ENCODE measurements at regions not wholly inside any gene's neighbourhood (a gene's known extent, or its start where the extent isn't known, plus 50 kb on each side); places are given as distances from the start of the nearest gene placed in this dataset.
A peak's percentile ranks its signal among the peaks of the same experiment; 100 is the strongest.
"Not testable (repeated sequence)": the region's sequence is repeated elsewhere in the genome, so short reads cannot be mapped to it uniquely, and the experiment has no call there.

GRCh38 chr5:25002371-25002770 lies 357.6 kb upstream of the CDH10 start:
- peak; percentile 0 for DNase-seq

- no peak for DNase-seq
Measured at GRCh38 chr5:24999732-25000131, 355.0 kb upstream of the CDH10 start.

GRCh38 chr5:24998641-24999040 lies 353.9 kb upstream of the CDH10 start:
- DNase-seq: no peak

GRCh38 chr5:24986326-24986725 lies 341.5 kb upstream of the CDH10 start:
- no peak for DNase-seq

GRCh38 chr5:24978552-24978951 lies 333.8 kb upstream of the CDH10 start:
- DNase-seq: not testable (repeated sequence)

- no peak for DNase-seq
Measured at GRCh38 chr5:24963611-24964010, 318.8 kb upstream of the CDH10 start.

GRCh38 chr5:24923400-24923799 lies 278.6 kb upstream of the CDH10 start:
- no peak for DNase-seq

GRCh38 chr5:24918676-24919075 lies 273.9 kb upstream of the CDH10 start:
- no peak for DNase-seq

GRCh38 chr5:24916863-24917262 lies 272.1 kb upstream of the CDH10 start:
- DNase-seq: no peak

GRCh38 chr5:24909210-24909609 lies 264.4 kb upstream of the CDH10 start:
- DNase-seq: no peak

GRCh38 chr5:24906689-24907088 lies 261.9 kb upstream of the CDH10 start:
- DNase-seq: no peak

GRCh38 chr5:24904981-24905517 lies 260.3 kb upstream of the CDH10 start:
- peak; percentile 49 for DNase-seq

GRCh38 chr5:24899180-24899579 lies 254.4 kb upstream of the CDH10 start:
- DNase-seq: no peak

GRCh38 chr5:24864244-24864643 lies 219.5 kb upstream of the CDH10 start:
- DNase-seq: no peak

GRCh38 chr5:24862117-24862516 lies 217.3 kb upstream of the CDH10 start:
- DNase-seq: no peak

- DNase-seq: peak; percentile 0
Measured at GRCh38 chr5:24855485-24855884, 210.7 kb upstream of the CDH10 start.

GRCh38 chr5:24854850-24855249 lies 210.1 kb upstream of the CDH10 start:
- DNase-seq: no peak

- no peak for DNase-seq
Measured at GRCh38 chr5:24854350-24854749, 209.6 kb upstream of the CDH10 start.

GRCh38 chr5:24850926-24851486 lies 206.2 kb upstream of the CDH10 start:
- no peak for DNase-seq

- DNase-seq: no peak
Measured at GRCh38 chr5:24849210-24849609, 204.4 kb upstream of the CDH10 start.

- no peak for DNase-seq
Measured at GRCh38 chr5:24831989-24832388, 187.2 kb upstream of the CDH10 start.

GRCh38 chr5:24823625-24824024 lies 178.8 kb upstream of the CDH10 start:
- no peak for DNase-seq

- no peak for DNase-seq
Measured at GRCh38 chr5:24819841-24820240, 175.1 kb upstream of the CDH10 start.

- DNase-seq: no peak
Measured at GRCh38 chr5:24817966-24818365, 173.2 kb upstream of the CDH10 start.

GRCh38 chr5:24816206-24816605 lies 171.4 kb upstream of the CDH10 start:
- DNase-seq: no peak
